ENCODE measurements at regions not wholly inside any gene's neighbourhood (a gene's known extent, or its start where the extent isn't known, plus 50 kb on each side); places are given as distances from the start of the nearest gene placed in this dataset.

GRCh38 chr12:16756833-16757555, 151.0 kb upstream of the LMO3 start:
- DNase-seq (ENCODE audit: low read depth) = no peak
- no peak for TF ChIP-seq CTCF (IDR thresholded peaks at IDR 0.05; ENCODE audit: insufficient read depth, low read depth, low read length, missing control alignments)

GRCh38 chr12:16730772-16731171, 124.8 kb upstream of the LMO3 start:
- DNase-seq (ENCODE audit: low read depth) = no peak
- no peak for TF ChIP-seq CTCF (IDR thresholded peaks at IDR 0.05; ENCODE audit: insufficient read depth, low read depth, low read length, missing control alignments)
- H3K4me3 ChIP-seq (ENCODE audit: low read depth, low read length) = no peak overlapping the region

More at GRCh38 chr12:16756833-16757555, 151.0 kb upstream of the LMO3 start:
- no peak overlapping the region for H3K4me3 ChIP-seq (ENCODE audit: low read depth, low read length)

- no peak for TF ChIP-seq CTCF (IDR thresholded peaks at IDR 0.05; ENCODE audit: insufficient read depth, low read depth, low read length, missing control alignments)
- no peak for DNase-seq (ENCODE audit: low read depth)
- H3K4me3 ChIP-seq (ENCODE audit: low read depth, low read length) = no peak overlapping the region
Observed at GRCh38 chr12:16726879-16727278, 120.9 kb upstream of the LMO3 start.

- no peak for DNase-seq (ENCODE audit: low read depth)
- no peak for TF ChIP-seq CTCF (IDR thresholded peaks at IDR 0.05; ENCODE audit: insufficient read depth, low read depth, low read length, missing control alignments)
- no peak overlapping the region for H3K4me3 ChIP-seq (ENCODE audit: low read depth, low read length)
Observed at GRCh38 chr12:16719713-16720416, 113.9 kb upstream of the LMO3 start.

- DNase-seq (ENCODE audit: low read depth) = no peak
- no peak overlapping the region for H3K4me3 ChIP-seq (ENCODE audit: low read depth, low read length)
- no peak for TF ChIP-seq CTCF (IDR thresholded peaks at IDR 0.05; ENCODE audit: insufficient read depth, low read depth, low read length, missing control alignments)
Observed at GRCh38 chr12:16716928-16717327, 111.0 kb upstream of the LMO3 start.

- TF ChIP-seq CTCF (IDR thresholded peaks at IDR 0.05; ENCODE audit: insufficient read depth, low read depth, low read length, missing control alignments) = no peak
- no peak overlapping the region for H3K4me3 ChIP-seq (ENCODE audit: low read depth, low read length)
- no peak for DNase-seq (ENCODE audit: low read depth)
Observed at GRCh38 chr12:16692099-16692498, 86.1 kb upstream of the LMO3 start.
